Ishikawa (cell line): ENCODE measurements at regions not wholly inside any gene's neighbourhood (a gene's known extent, or its start where the extent isn't known, plus 50 kb on each side); places are given as distances from the start of the nearest gene placed in this dataset.

Source experiments
- FOXM1 ChIP-seq: IDR thresholded peaks from 2 replicates; pipeline ENCODE4 v1.6.1; 2012; ENCODE audit warnings: low read depth, borderline replicate concordance
- NFIC ChIP-seq: IDR thresholded peaks from 2 replicates; pipeline ENCODE4 v1.6.1; 2012
- TAF1 ChIP-seq: IDR thresholded peaks from 2 replicates; pipeline ENCODE4 v1.6.1; 2012; ENCODE audit warnings: low read depth, mild to moderate bottlenecking
- TCF12 ChIP-seq: IDR thresholded peaks from 2 replicates; pipeline ENCODE4 v1.6.1; 2012; ENCODE audit warnings: low read depth

DNA sequence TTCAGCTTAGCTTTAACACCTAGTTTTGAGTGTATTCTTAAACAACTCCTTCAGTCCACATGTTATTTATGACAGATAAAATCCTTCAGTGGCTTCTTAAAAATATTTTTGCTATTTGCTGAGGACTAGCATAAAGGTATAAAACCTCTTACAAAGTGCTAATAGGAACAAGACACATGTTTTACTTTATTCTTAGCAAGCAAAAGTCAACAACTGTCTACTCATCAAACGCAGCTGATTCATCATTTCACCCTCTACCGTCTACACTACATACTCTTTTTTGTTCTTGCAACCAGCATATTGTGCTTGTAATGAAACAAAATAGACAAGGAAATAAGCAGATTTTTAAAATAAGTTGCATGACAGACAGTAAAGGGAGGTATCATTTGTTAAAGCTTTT, 319.7 kb downstream of the SNX13 start:
- TF ChIP-seq FOXM1 (no peak), TCF12 (no peak), TAF1 (no peak), NFIC (no peak)
